ENCODE measurements at regions not wholly inside any gene's neighbourhood (a gene's known extent, or its start where the extent isn't known, plus 50 kb on each side); places are given as distances from the start of the nearest gene placed in this dataset.

- no peak overlapping the region for H3K4me3 ChIP-seq (replicated peaks in 1 of 3; ENCODE audit: insufficient read depth in 1 of 3, low read depth in 2 of 3, low read length in 3 of 3)
- DNase-seq (ENCODE audit: low spot score) (no peak), ATAC-seq (no peak), FAIRE-seq (no peak)
- H3K27ac ChIP-seq (ENCODE audit: extremely low read length, insufficient read depth, low read length) = no peak overlapping the region
- ChIA-PET CTCF (ENCODE audit: low intra/inter-chr PET ratio, low total read pairs) (no interaction called here), POLR2A (no interaction called here)
- H3K79me2 ChIP-seq (ENCODE audit: insufficient read depth, low read length) = peaks cover 2% of the 10 kb centered on the region
- BruUV-seq (replicated peaks) = no TSS peak
- WGBS (ENCODE audit: low lambda C conversion rate) = 96% methylated on average over 7 of the region's 7 CpGs
- H2AFZ ChIP-seq (ENCODE audit: low read length) = no peak overlapping the region
- no peak overlapping the region for H3K9ac ChIP-seq (ENCODE audit: insufficient read depth, low read depth, low read length)
- TF ChIP-seq JUNB (CRISPR knock-in tag; IDR thresholded peaks at IDR 0.05; ENCODE audit: borderline replicate concordance) = no peak
- TF ChIP-seq ZKSCAN5 (CRISPR knock-in tag; IDR thresholded peaks at IDR 0.05) = no peak
- TF ChIP-seq KDM6A (CRISPR knock-in tag; IDR thresholded peaks at IDR 0.05; ENCODE audit: low read depth) = no peak
- TF ChIP-seq ZSCAN30 (CRISPR knock-in tag; IDR thresholded peaks at IDR 0.05) = no peak
- TF ChIP-seq GPN1 (CRISPR knock-in tag; IDR thresholded peaks at IDR 0.05; ENCODE audit: borderline replicate concordance) = no peak
- no peak for TF ChIP-seq ZXDC (CRISPR knock-in tag; IDR thresholded peaks at IDR 0.05)
- no peak for TF ChIP-seq SOX5 (CRISPR knock-in tag; IDR thresholded peaks at IDR 0.05; ENCODE audit: borderline replicate concordance)
- no peak for TF ChIP-seq ZFP36L1 (CRISPR knock-in tag; IDR thresholded peaks at IDR 0.05)
- no peak for TF ChIP-seq ZNF549 (CRISPR knock-in tag; IDR thresholded peaks at IDR 0.05)
- TF ChIP-seq ZNF331 (CRISPR knock-in tag; IDR thresholded peaks at IDR 0.05) = no peak
- no peak for TF ChIP-seq BORCS8-MEF2B (CRISPR knock-in tag; IDR thresholded peaks at IDR 0.05)
- no peak for TF ChIP-seq U2AF2 (IDR thresholded peaks at IDR 0.05; ENCODE audit: low read depth, low read length)
- no peak for TF ChIP-seq NBN (conservative IDR thresholded peaks at IDR 0.05)
- no peak for TF ChIP-seq ZNF30 (CRISPR knock-in tag; IDR thresholded peaks at IDR 0.05)
- TF ChIP-seq SMARCC2 (IDR thresholded peaks at IDR 0.05) = no peak
- no peak for TF ChIP-seq STAT6 (CRISPR knock-in tag; IDR thresholded peaks at IDR 0.05; ENCODE audit: borderline replicate concordance)
- TF ChIP-seq ATF5 (CRISPR knock-in tag; IDR thresholded peaks at IDR 0.05; ENCODE audit: low read depth) = no peak
- TF ChIP-seq ZNF737 (CRISPR knock-in tag; IDR thresholded peaks at IDR 0.05; ENCODE audit: borderline replicate concordance) = no peak
- TF ChIP-seq SMARCE1 (IDR thresholded peaks at IDR 0.05; ENCODE audit: borderline replicate concordance) = no peak
- H3K4me2 ChIP-seq (ENCODE audit: low read depth, low read length) = no peak overlapping the region
- peaks cover 39% of the 10 kb centered on the region for H4K20me1 ChIP-seq (ENCODE audit: insufficient read depth, low read length)
- H3K4me1 ChIP-seq (ENCODE audit: insufficient read depth, low read length) = peaks cover 16% of the 10 kb centered on the region
- no peaks in the 10 kb centered on the region for H3K9me3 ChIP-seq (ENCODE audit: low read length)
- H3K36me3 ChIP-seq (replicated peaks in 1 of 2; ENCODE audit: control insufficient read depth in 1 of 2, insufficient read depth in 2 of 2, low read length in 2 of 2) = peaks cover 1 to 6% of the 10 kb centered on the region in 2 experiments; a peak in 1 of 5 replicates
- intact Hi-C loops (cut with micrococcal nuclease; ENCODE audit: unreplicated experiment) (no loop called here), in situ Hi-C loops (cut with HindIII; ENCODE audit: extremely low pct_ligation_motif_present, low pct_unique_long_range_greater_than_20kb) (no loop called here)
- H3K27me3 ChIP-seq (ENCODE audit: control insufficient read depth in 1 of 2, insufficient read depth in 2 of 2, low read length in 2 of 2) = no peaks in the 10 kb centered on the region
Observed at GRCh38 chr11:70651031-70651430, 252.7 kb downstream of the CTTN start.
